Liver (tissue), 2 donors: ENCODE measurements at regions not wholly inside any gene's neighbourhood (a gene's known extent, or its start where the extent isn't known, plus 50 kb on each side); places are given as distances from the start of the nearest gene placed in this dataset.

Experiments used
- TF ChIP-seq, protein P1 (sequence below): IDR thresholded peaks from 2 replicates; pipeline ENCODE4 v1.6.1; 2016; ENCODE audit warnings: antibody characterized with exemption
- TF ChIP-seq, protein P2 (sequence below): fragments of 150-350 bp; IDR thresholded peaks from 2 replicates; pipeline ENCODE4 v1.5.1; 2017; ENCODE audit warnings: improper control_type of control experiment, low read depth, low read length; ENCODE audit not compliant: missing input control
- donor health status: healthy.

DNA sequence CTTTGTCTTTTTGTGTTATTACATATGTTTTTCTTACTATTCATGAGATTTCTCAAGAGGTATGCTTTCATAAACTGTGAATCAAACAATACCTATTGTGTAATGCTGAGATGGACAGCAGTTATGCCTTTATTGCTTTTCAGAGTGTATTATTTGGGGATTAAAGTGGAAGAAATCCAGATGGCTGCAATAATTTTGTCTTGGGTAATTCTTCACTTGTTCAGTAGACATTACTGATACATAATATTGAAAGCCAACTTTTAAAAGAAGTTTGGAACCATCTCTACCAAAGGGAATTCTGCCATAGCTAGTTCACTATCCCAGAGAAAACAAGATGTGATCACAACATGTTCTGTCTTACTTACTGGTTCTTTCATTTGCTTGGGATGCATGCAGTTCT lies 253.4 kb upstream of the ZSWIM2 start:
- TF ChIP-seq, protein P1, sequence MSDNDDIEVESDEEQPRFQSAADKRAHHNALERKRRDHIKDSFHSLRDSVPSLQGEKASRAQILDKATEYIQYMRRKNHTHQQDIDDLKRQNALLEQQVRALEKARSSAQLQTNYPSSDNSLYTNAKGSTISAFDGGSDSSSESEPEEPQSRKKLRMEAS, result no peak
- TF ChIP-seq, protein P2, sequence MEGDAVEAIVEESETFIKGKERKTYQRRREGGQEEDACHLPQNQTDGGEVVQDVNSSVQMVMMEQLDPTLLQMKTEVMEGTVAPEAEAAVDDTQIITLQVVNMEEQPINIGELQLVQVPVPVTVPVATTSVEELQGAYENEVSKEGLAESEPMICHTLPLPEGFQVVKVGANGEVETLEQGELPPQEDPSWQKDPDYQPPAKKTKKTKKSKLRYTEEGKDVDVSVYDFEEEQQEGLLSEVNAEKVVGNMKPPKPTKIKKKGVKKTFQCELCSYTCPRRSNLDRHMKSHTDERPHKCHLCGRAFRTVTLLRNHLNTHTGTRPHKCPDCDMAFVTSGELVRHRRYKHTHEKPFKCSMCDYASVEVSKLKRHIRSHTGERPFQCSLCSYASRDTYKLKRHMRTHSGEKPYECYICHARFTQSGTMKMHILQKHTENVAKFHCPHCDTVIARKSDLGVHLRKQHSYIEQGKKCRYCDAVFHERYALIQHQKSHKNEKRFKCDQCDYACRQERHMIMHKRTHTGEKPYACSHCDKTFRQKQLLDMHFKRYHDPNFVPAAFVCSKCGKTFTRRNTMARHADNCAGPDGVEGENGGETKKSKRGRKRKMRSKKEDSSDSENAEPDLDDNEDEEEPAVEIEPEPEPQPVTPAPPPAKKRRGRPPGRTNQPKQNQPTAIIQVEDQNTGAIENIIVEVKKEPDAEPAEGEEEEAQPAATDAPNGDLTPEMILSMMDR, result no peak
